ENCODE measurements at regions not wholly inside any gene's neighbourhood (a gene's known extent, or its start where the extent isn't known, plus 50 kb on each side); places are given as distances from the start of the nearest gene placed in this dataset.

- Histone ChIP-seq H3K36me3 (ENCODE audit: control insufficient read depth in 2 of 2, insufficient read depth in 2 of 2, low read length in 1 of 2) (no peaks in the 10 kb centered on the region), H3K4me3 (ENCODE audit: low read depth in 1 of 2, low read length in 2 of 2) (no peak overlapping the region), H3K27ac (ENCODE audit: low read depth in 2 of 2, low read length in 1 of 2) (no peak overlapping the region), H3K4me1 (ENCODE audit: control insufficient read depth in 2 of 2, insufficient read depth in 2 of 2, low read length in 1 of 2) (peaks cover 0 to 8% of the 10 kb centered on the region in 2 donors), H3K9me3 (ENCODE audit: control insufficient read depth in 2 of 2, insufficient read depth in 1 of 2, low read depth in 1 of 2, low read length in 1 of 2) (no peaks in the 10 kb centered on the region), H3K27me3 (ENCODE audit: control insufficient read depth in 1 of 2, insufficient read depth in 2 of 2, low read length in 2 of 2) (no peaks in the 10 kb centered on the region)
- 84 to 92% methylated on average over 1 of the region's 1 CpG for WGBS, 2 donors
Measured at GRCh38 chr2:217655651-217656050, 347.1 kb downstream of the TNS1 start.

- 73 to 77% methylated on average over 4 of the region's 4 CpGs for WGBS, 2 donors
Measured at GRCh38 chr2:217654168-217654567, 348.6 kb downstream of the TNS1 start.

GRCh38 chr2:217652761-217653639 lies 349.8 kb downstream of the TNS1 start:
- Histone ChIP-seq H3K27ac (ENCODE audit: low read depth in 2 of 2, low read length in 1 of 2) (peak overlapping the region; percentile 86 to 93), H3K4me3 (ENCODE audit: low read depth in 1 of 2, low read length in 2 of 2) (no peak overlapping the region), H3K36me3 (ENCODE audit: control insufficient read depth in 2 of 2, insufficient read depth in 2 of 2, low read length in 1 of 2) (no peaks in the 10 kb centered on the region), H3K4me1 (ENCODE audit: control insufficient read depth in 2 of 2, insufficient read depth in 2 of 2, low read length in 1 of 2) (peaks cover 0 to 8% of the 10 kb centered on the region in 2 donors), H3K27me3 (ENCODE audit: control insufficient read depth in 1 of 2, insufficient read depth in 2 of 2, low read length in 2 of 2) (no peaks in the 10 kb centered on the region), H3K9me3 (ENCODE audit: control insufficient read depth in 2 of 2, insufficient read depth in 1 of 2, low read depth in 1 of 2, low read length in 1 of 2) (no peaks in the 10 kb centered on the region)
- WGBS, 2 donors, result 9 to 17% methylated on average over 7 of the region's 7 CpGs

More at GRCh38 chr2:217654168-217654567, 348.6 kb downstream of the TNS1 start:
- no peaks in the 10 kb centered on the region for H3K9me3 ChIP-seq (ENCODE audit: control insufficient read depth in 2 of 2, insufficient read depth in 1 of 2, low read depth in 1 of 2, low read length in 1 of 2)
- peaks cover 0 to 8% of the 10 kb centered on the region in 2 donors for H3K4me1 ChIP-seq (ENCODE audit: control insufficient read depth in 2 of 2, insufficient read depth in 2 of 2, low read length in 1 of 2)
- no peak overlapping the region for H3K4me3 ChIP-seq (ENCODE audit: low read depth in 1 of 2, low read length in 2 of 2)
- no peaks in the 10 kb centered on the region for H3K36me3 ChIP-seq (ENCODE audit: control insufficient read depth in 2 of 2, insufficient read depth in 2 of 2, low read length in 1 of 2)
- no peaks in the 10 kb centered on the region for H3K27me3 ChIP-seq (ENCODE audit: control insufficient read depth in 1 of 2, insufficient read depth in 2 of 2, low read length in 2 of 2)
- H3K27ac ChIP-seq (ENCODE audit: low read depth in 2 of 2, low read length in 1 of 2), result peak overlapping the region in 1 of 2 donors; percentile 59

- H3K4me1 ChIP-seq (ENCODE audit: control insufficient read depth in 2 of 2, insufficient read depth in 2 of 2, low read length in 1 of 2), result peaks cover 0 to 8% of the 10 kb centered on the region in 2 donors
- H3K9me3 ChIP-seq (ENCODE audit: control insufficient read depth in 2 of 2, insufficient read depth in 1 of 2, low read depth in 1 of 2, low read length in 1 of 2), result no peaks in the 10 kb centered on the region
- no peak overlapping the region for H3K27ac ChIP-seq (ENCODE audit: low read depth in 2 of 2, low read length in 1 of 2)
- no peaks in the 10 kb centered on the region for H3K27me3 ChIP-seq (ENCODE audit: control insufficient read depth in 1 of 2, insufficient read depth in 2 of 2, low read length in 2 of 2)
- H3K36me3 ChIP-seq (ENCODE audit: control insufficient read depth in 2 of 2, insufficient read depth in 2 of 2, low read length in 1 of 2), result no peaks in the 10 kb centered on the region
- H3K4me3 ChIP-seq (ENCODE audit: low read depth in 1 of 2, low read length in 2 of 2), result no peak overlapping the region
- 59 to 63% methylated on average over 9 of the region's 9 CpGs for WGBS, 2 donors
Measured at GRCh38 chr2:217650716-217651360, 352.0 kb downstream of the TNS1 start.

GRCh38 chr2:217650229-217650628 lies 352.6 kb downstream of the TNS1 start:
- no peak overlapping the region for H3K27ac ChIP-seq (ENCODE audit: low read depth in 2 of 2, low read length in 1 of 2)
- WGBS, 2 donors, result 88 to 90% methylated on average over 2 of the region's 2 CpGs

GRCh38 chr2:217647925-217648324 lies 354.9 kb downstream of the TNS1 start:
- Histone ChIP-seq H3K36me3 (ENCODE audit: control insufficient read depth in 2 of 2, insufficient read depth in 2 of 2, low read length in 1 of 2) (no peaks in the 10 kb centered on the region), H3K27me3 (ENCODE audit: control insufficient read depth in 1 of 2, insufficient read depth in 2 of 2, low read length in 2 of 2) (no peaks in the 10 kb centered on the region), H3K4me1 (ENCODE audit: control insufficient read depth in 2 of 2, insufficient read depth in 2 of 2, low read length in 1 of 2) (peaks cover 0 to 5% of the 10 kb centered on the region in 2 donors), H3K4me3 (ENCODE audit: low read depth in 1 of 2, low read length in 2 of 2) (no peak overlapping the region), H3K9me3 (ENCODE audit: control insufficient read depth in 2 of 2, insufficient read depth in 1 of 2, low read depth in 1 of 2, low read length in 1 of 2) (no peaks in the 10 kb centered on the region), H3K27ac (ENCODE audit: low read depth in 2 of 2, low read length in 1 of 2) (peak overlapping the region in 1 of 2 donors; percentile 54)
- WGBS, 2 donors, result 60 to 76% methylated on average over 2 of the region's 2 CpGs

More at GRCh38 chr2:217650229-217650628, 352.6 kb downstream of the TNS1 start:
- H3K36me3 ChIP-seq (ENCODE audit: control insufficient read depth in 2 of 2, insufficient read depth in 2 of 2, low read length in 1 of 2), result no peaks in the 10 kb centered on the region
- no peaks in the 10 kb centered on the region for H3K27me3 ChIP-seq (ENCODE audit: control insufficient read depth in 1 of 2, insufficient read depth in 2 of 2, low read length in 2 of 2)
- peaks cover 0 to 8% of the 10 kb centered on the region in 2 donors for H3K4me1 ChIP-seq (ENCODE audit: control insufficient read depth in 2 of 2, insufficient read depth in 2 of 2, low read length in 1 of 2)
- H3K4me3 ChIP-seq (ENCODE audit: low read depth in 1 of 2, low read length in 2 of 2), result no peak overlapping the region
- H3K9me3 ChIP-seq (ENCODE audit: control insufficient read depth in 2 of 2, insufficient read depth in 1 of 2, low read depth in 1 of 2, low read length in 1 of 2), result no peaks in the 10 kb centered on the region

- Histone ChIP-seq H3K27ac (ENCODE audit: low read depth in 2 of 2, low read length in 1 of 2) (peak overlapping the region in 1 of 2 donors; percentile 75), H3K4me1 (ENCODE audit: control insufficient read depth in 2 of 2, insufficient read depth in 2 of 2, low read length in 1 of 2) (peaks cover 0 to 5% of the 10 kb centered on the region in 2 donors), H3K27me3 (ENCODE audit: control insufficient read depth in 1 of 2, insufficient read depth in 2 of 2, low read length in 2 of 2) (no peaks in the 10 kb centered on the region), H3K4me3 (ENCODE audit: low read depth in 1 of 2, low read length in 2 of 2) (no peak overlapping the region), H3K36me3 (ENCODE audit: control insufficient read depth in 2 of 2, insufficient read depth in 2 of 2, low read length in 1 of 2) (no peaks in the 10 kb centered on the region), H3K9me3 (ENCODE audit: control insufficient read depth in 2 of 2, insufficient read depth in 1 of 2, low read depth in 1 of 2, low read length in 1 of 2) (no peaks in the 10 kb centered on the region)
Measured at GRCh38 chr2:217647226-217647625, 355.6 kb downstream of the TNS1 start.

GRCh38 chr2:217645896-217646295 lies 356.9 kb downstream of the TNS1 start:
- H3K27ac ChIP-seq (ENCODE audit: low read depth in 2 of 2, low read length in 1 of 2), result no peak overlapping the region
- no peaks in the 10 kb centered on the region for H3K27me3 ChIP-seq (ENCODE audit: control insufficient read depth in 1 of 2, insufficient read depth in 2 of 2, low read length in 2 of 2)
- no peaks in the 10 kb centered on the region for H3K36me3 ChIP-seq (ENCODE audit: control insufficient read depth in 2 of 2, insufficient read depth in 2 of 2, low read length in 1 of 2)
- WGBS, 2 donors, result 77 to 79% methylated on average over 1 of the region's 1 CpG
- peaks cover 0 to 3% of the 10 kb centered on the region in 2 donors for H3K4me1 ChIP-seq (ENCODE audit: control insufficient read depth in 2 of 2, insufficient read depth in 2 of 2, low read length in 1 of 2)
- H3K9me3 ChIP-seq (ENCODE audit: control insufficient read depth in 2 of 2, insufficient read depth in 1 of 2, low read depth in 1 of 2, low read length in 1 of 2), result no peaks in the 10 kb centered on the region
- no peak overlapping the region for H3K4me3 ChIP-seq (ENCODE audit: low read depth in 1 of 2, low read length in 2 of 2)

- no peaks in the 10 kb centered on the region for H3K36me3 ChIP-seq (ENCODE audit: control insufficient read depth in 2 of 2, insufficient read depth in 2 of 2, low read length in 1 of 2)
- WGBS, 2 donors, result 56 to 68% methylated on average over 6 of the region's 6 CpGs
- peaks cover 0 to 3% of the 10 kb centered on the region in 2 donors for H3K4me1 ChIP-seq (ENCODE audit: control insufficient read depth in 2 of 2, insufficient read depth in 2 of 2, low read length in 1 of 2)
- H3K27ac ChIP-seq (ENCODE audit: low read depth in 2 of 2, low read length in 1 of 2), result no peak overlapping the region
- no peaks in the 10 kb centered on the region for H3K27me3 ChIP-seq (ENCODE audit: control insufficient read depth in 1 of 2, insufficient read depth in 2 of 2, low read length in 2 of 2)
- H3K4me3 ChIP-seq (ENCODE audit: low read depth in 1 of 2, low read length in 2 of 2), result no peak overlapping the region
- H3K9me3 ChIP-seq (ENCODE audit: control insufficient read depth in 2 of 2, insufficient read depth in 1 of 2, low read depth in 1 of 2, low read length in 1 of 2), result no peaks in the 10 kb centered on the region
Measured at GRCh38 chr2:217643789-217644301, 358.9 kb downstream of the TNS1 start.
